Neuron (in vitro differentiated cells): ENCODE measurements at regions not wholly inside any gene's neighbourhood (a gene's known extent, or its start where the extent isn't known, plus 50 kb on each side); places are given as distances from the start of the nearest gene placed in this dataset.
"Not testable (repeated sequence)": the region's sequence is repeated elsewhere in the genome, so short reads cannot be mapped to it uniquely, and the experiment has no call there.

Source experiments
- H2AFZ ChIP-seq: one replicate; pipeline ENCODE4 v1.6.1; 2013; ENCODE audit warnings: low read depth, mild to moderate bottlenecking, inconsistent platforms, low read length, moderate library complexity
- H3K27me3 ChIP-seq: one replicate; pipeline ENCODE4 v1.6.1; 2013; ENCODE audit warnings: low read length; ENCODE audit not compliant: insufficient read depth
- H3K36me3 ChIP-seq: one replicate; pipeline ENCODE4 v1.6.1; 2013; ENCODE audit warnings: low read length; ENCODE audit not compliant: insufficient read depth
- H3K4me1 ChIP-seq: one replicate; pipeline ENCODE4 v1.6.1; 2013; ENCODE audit warnings: low read length; ENCODE audit not compliant: insufficient read depth
- H3K4me3 ChIP-seq: 2 replicates; pipeline ENCODE4 v1.5.1; 2013; ENCODE audit warnings: mild to moderate bottlenecking, low read length, moderate library complexity
- H3K9me3 ChIP-seq: one replicate; pipeline ENCODE4 v1.6.1; 2013; ENCODE audit warnings: low read length

GRCh38 chr18:38520786-38521185 lies 955.2 kb upstream of the CELF4 start:
- H3K9me3 ChIP-seq = no peaks in the 10 kb centered on the region
- no peaks in the 10 kb centered on the region for H3K36me3 ChIP-seq
- H3K4me3 ChIP-seq = no peak overlapping the region
- peaks cover 7% of the 10 kb centered on the region for H3K4me1 ChIP-seq
- no peak overlapping the region for H2AFZ ChIP-seq
- no peaks in the 10 kb centered on the region for H3K27me3 ChIP-seq

DNA sequence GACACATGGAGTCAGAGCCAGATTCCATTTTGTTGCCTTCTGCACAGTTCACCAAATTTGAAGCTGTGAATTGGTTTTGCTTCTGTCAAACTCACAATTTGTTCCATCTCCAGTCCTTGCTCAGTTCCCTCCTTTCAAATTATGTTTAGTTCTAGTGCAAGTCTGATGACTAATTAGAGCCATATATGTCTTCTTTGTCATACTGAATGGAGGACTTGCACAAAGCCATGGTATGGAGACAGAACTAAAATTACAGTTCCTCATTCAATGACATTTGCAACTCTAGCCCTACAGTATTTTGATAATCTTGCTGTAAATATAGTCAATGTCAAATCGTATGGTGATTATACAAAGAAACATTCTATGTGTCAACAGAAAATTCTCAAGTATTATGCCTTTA lies 936.9 kb upstream of the CELF4 start:
- H3K36me3 ChIP-seq = no peaks in the 10 kb centered on the region
- H3K9me3 ChIP-seq = no peaks in the 10 kb centered on the region
- peaks cover 2% of the 10 kb centered on the region for H3K4me1 ChIP-seq
- no peak overlapping the region for H2AFZ ChIP-seq
- no peaks in the 10 kb centered on the region for H3K27me3 ChIP-seq
- H3K4me3 ChIP-seq = no peak overlapping the region

DNA sequence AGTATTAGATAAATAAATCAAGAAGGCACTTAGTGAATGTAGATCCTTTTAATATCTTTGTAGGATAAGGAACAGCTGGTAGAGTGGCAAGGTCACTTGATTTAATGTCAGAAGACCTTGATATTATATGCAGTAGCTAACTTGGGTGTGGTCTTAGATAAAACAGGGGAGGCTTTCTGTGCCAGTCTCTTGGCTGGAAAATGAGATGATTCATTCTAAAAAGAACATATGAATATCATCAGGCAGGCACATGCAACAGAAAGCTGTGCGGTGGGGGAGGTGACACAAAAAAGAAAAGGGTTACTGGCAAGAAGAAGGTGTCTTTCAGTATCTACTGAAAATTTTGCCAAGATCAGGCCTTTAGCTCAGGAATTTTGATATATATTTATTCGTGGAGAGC lies 931.7 kb upstream of the CELF4 start:
- Histone ChIP-seq H3K9me3 (no peaks in the 10 kb centered on the region), H2AFZ (no peak overlapping the region), H3K4me3 (no peak overlapping the region), H3K36me3 (no peaks in the 10 kb centered on the region), H3K4me1 (no peaks in the 10 kb centered on the region), H3K27me3 (no peaks in the 10 kb centered on the region)

- Histone ChIP-seq H3K27me3 (no peaks in the 10 kb centered on the region), H3K4me1 (no peaks in the 10 kb centered on the region), H3K4me3 (no peak overlapping the region), H3K36me3 (no peaks in the 10 kb centered on the region), H2AFZ (no peak overlapping the region), H3K9me3 (no peaks in the 10 kb centered on the region)
Observed at GRCh38 chr18:38496222-38496793, 930.7 kb upstream of the CELF4 start.

GRCh38 chr18:38494065-38494464 lies 928.5 kb upstream of the CELF4 start:
- Histone ChIP-seq H3K4me3 (no peak overlapping the region), H3K4me1 (no peaks in the 10 kb centered on the region), H2AFZ (no peak overlapping the region)

GRCh38 chr18:38491195-38491594 lies 925.6 kb upstream of the CELF4 start:
- no peak overlapping the region for H2AFZ ChIP-seq
- H3K36me3 ChIP-seq = no peaks in the 10 kb centered on the region
- H3K9me3 ChIP-seq = no peaks in the 10 kb centered on the region
- H3K4me1 ChIP-seq = no peaks in the 10 kb centered on the region
- no peak overlapping the region for H3K4me3 ChIP-seq
- H3K27me3 ChIP-seq = no peaks in the 10 kb centered on the region

More at GRCh38 chr18:38494065-38494464, 928.5 kb upstream of the CELF4 start:
- Histone ChIP-seq H3K36me3 (no peaks in the 10 kb centered on the region), H3K9me3 (no peaks in the 10 kb centered on the region), H3K27me3 (no peaks in the 10 kb centered on the region)

DNA sequence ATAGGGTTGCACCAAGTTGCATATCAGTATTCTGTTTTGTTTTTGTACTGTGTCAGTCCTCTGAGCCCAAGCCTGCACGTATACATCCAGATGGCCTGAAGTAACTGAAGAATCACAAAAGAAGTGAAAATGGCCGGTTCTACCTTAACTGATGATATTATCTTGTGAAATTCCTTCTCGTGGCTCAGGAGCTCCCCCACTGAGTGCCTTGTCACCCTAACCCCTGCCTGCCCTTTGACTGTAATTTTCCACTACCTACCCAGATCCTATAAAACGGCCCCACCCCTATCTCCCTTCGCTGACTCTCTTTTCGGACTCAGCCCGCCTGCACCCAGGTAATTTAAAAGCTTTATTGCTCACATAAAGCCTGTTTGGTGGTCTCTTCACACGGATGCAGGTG lies 924.1 kb upstream of the CELF4 start:
- H3K4me1 ChIP-seq, H3K9me3 ChIP-seq, H3K4me3 ChIP-seq, H3K27me3 ChIP-seq, H3K36me3 ChIP-seq, H2AFZ ChIP-seq: not testable (repeated sequence)

DNA sequence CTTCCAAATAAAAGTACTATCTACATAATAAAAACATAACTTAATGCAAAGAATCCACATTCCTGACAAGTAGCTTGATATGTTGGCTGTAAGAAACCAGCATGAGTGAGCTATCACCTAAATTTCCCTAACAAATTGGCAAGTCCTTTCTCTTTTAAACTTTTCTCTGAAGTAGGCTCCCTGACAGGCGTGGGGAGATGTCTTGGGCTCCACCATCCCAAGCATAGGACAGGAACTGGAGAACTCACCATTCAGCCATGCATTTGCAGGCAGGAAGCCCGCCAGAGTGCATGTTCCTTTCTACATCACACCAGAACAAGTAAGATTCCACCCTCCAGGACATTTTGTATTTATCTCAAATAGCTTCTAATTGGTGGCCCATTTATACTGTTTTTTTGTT lies 921.9 kb upstream of the CELF4 start:
- H3K4me1 ChIP-seq = no peaks in the 10 kb centered on the region
- no peak overlapping the region for H3K4me3 ChIP-seq
- H3K9me3 ChIP-seq = no peaks in the 10 kb centered on the region
- no peaks in the 10 kb centered on the region for H3K36me3 ChIP-seq
- H3K27me3 ChIP-seq = no peaks in the 10 kb centered on the region
- no peak overlapping the region for H2AFZ ChIP-seq

GRCh38 chr18:38483326-38483725 lies 917.7 kb upstream of the CELF4 start:
- H3K9me3 ChIP-seq = no peaks in the 10 kb centered on the region
- H2AFZ ChIP-seq = no peak overlapping the region
- no peaks in the 10 kb centered on the region for H3K27me3 ChIP-seq
- no peaks in the 10 kb centered on the region for H3K36me3 ChIP-seq
- H3K4me1 ChIP-seq = no peaks in the 10 kb centered on the region
- no peak overlapping the region for H3K4me3 ChIP-seq

GRCh38 chr18:38481576-38481975 lies 916.0 kb upstream of the CELF4 start:
- H3K9me3 ChIP-seq = no peaks in the 10 kb centered on the region
- H3K36me3 ChIP-seq = no peaks in the 10 kb centered on the region
- H3K4me1 ChIP-seq = no peaks in the 10 kb centered on the region
- H2AFZ ChIP-seq = no peak overlapping the region
- H3K4me3 ChIP-seq = no peak overlapping the region
- H3K27me3 ChIP-seq = no peaks in the 10 kb centered on the region

DNA sequence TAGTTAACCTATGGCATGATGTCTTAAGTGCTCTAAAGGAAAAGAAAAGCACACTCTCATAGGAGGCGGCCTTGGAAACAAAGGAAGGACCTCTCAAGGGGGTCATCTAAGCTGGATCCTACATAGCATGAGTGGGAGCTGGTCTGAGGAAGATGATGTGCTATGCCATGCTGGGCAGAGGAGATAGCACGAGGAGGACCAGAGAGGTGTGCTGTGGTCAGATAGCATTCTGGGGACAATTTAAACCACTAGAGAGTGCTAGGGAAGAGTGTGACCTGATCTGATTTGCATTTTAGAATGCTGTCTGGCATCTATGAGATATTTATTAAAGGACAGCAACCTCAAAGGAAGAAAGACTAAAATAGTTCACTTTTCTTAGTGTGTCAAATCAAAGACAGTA lies 910.1 kb upstream of the CELF4 start:
- Histone ChIP-seq H3K4me1 (no peaks in the 10 kb centered on the region), H3K27me3 (no peaks in the 10 kb centered on the region), H3K36me3 (no peaks in the 10 kb centered on the region), H3K4me3 (no peak overlapping the region), H3K9me3 (no peaks in the 10 kb centered on the region), H2AFZ (no peak overlapping the region)

GRCh38 chr18:38473535-38473934 lies 907.9 kb upstream of the CELF4 start:
- Histone ChIP-seq H3K36me3 (no peaks in the 10 kb centered on the region), H3K9me3 (no peaks in the 10 kb centered on the region), H2AFZ (no peak overlapping the region), H3K4me1 (no peaks in the 10 kb centered on the region), H3K27me3 (no peaks in the 10 kb centered on the region), H3K4me3 (no peak overlapping the region)

- Histone ChIP-seq H3K9me3 (no peaks in the 10 kb centered on the region), H3K36me3 (no peaks in the 10 kb centered on the region), H3K4me1 (no peaks in the 10 kb centered on the region), H3K4me3 (no peak overlapping the region), H3K27me3 (no peaks in the 10 kb centered on the region), H2AFZ (no peak overlapping the region)
Observed at GRCh38 chr18:38470421-38470820, 904.8 kb upstream of the CELF4 start.

DNA sequence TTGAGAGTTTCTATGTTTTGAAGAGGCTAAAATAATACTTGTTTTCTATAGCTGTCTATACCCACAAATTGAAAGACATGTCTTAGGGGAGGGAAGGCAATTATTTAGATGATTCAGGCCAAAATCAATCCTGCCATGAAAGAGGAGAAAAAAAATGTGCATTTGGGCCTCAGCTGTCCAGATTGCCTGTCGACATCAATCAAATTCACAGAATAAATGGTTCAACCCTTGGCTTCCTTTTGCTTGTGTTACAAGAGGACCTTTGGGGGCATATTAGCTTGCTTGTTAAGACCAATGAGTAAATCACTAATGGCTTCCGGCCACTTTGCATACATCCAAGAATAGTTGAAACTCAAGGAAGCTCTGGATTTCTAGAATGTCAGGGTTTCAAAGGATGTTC lies 900.8 kb upstream of the CELF4 start:
- Histone ChIP-seq H3K36me3 (no peaks in the 10 kb centered on the region), H3K27me3 (no peaks in the 10 kb centered on the region), H3K4me3 (no peak overlapping the region), H3K9me3 (no peaks in the 10 kb centered on the region), H3K4me1 (no peaks in the 10 kb centered on the region), H2AFZ (no peak overlapping the region)
